Posterior cingulate gyrus (tissue), 11 donors: ENCODE measurements at regions not wholly inside any gene's neighbourhood (a gene's known extent, or its start where the extent isn't known, plus 50 kb on each side); places are given as distances from the start of the nearest gene placed in this dataset.

Experiments used
- DNase-seq, 10 donors: peaks; one replicate each; pipeline versions ENCODE4 v3.0.0 to v3.0.0-alpha.2; 2020 to 2021; ENCODE audit warnings: mixed read lengths in 3 of 10
- intact Hi-C: fragments of 100-400 bp; cut with DNase I; formaldehyde crosslinking; loops from one replicate; pipeline ENCODE4 v1.15.1; 2023

- intact Hi-C loops = no loop called here
- no peak for DNase-seq
Observed at GRCh38 chrX:13110433-13111324, 66.3 kb upstream of the FAM9C start.

GRCh38 chrX:13109817-13110216, 65.4 kb upstream of the FAM9C start:
- DNase-seq = no peak
- intact Hi-C loops = no loop called here

- no peak for DNase-seq
Observed at GRCh38 chrX:13103914-13104274, 59.5 kb upstream of the FAM9C start.

GRCh38 chrX:13103188-13103913, 58.9 kb upstream of the FAM9C start:
- intact Hi-C loops = no loop called here
- DNase-seq = no peak

More at GRCh38 chrX:13103914-13104274, 59.5 kb upstream of the FAM9C start:
- intact Hi-C loops = no loop called here

GRCh38 chrX:13102636-13103035, 58.2 kb upstream of the FAM9C start:
- DNase-seq = no peak
- intact Hi-C loops = no loop called here

- intact Hi-C loops = no loop called here
- no peak for DNase-seq
Observed at GRCh38 chrX:13101441-13102139, 57.2 kb upstream of the FAM9C start.

GRCh38 chrX:13099121-13099520, 54.7 kb upstream of the FAM9C start:
- no peak for DNase-seq
- intact Hi-C loops = loop anchor here (10.0 kb wide), 1 partner anchor 124 kb away; the partner anchor contains the start of gene TMSB4X

GRCh38 chrX:13096728-13097127, 52.3 kb upstream of the FAM9C start:
- intact Hi-C loops = loop anchor here (10.0 kb wide), 1 partner anchor 122 kb away; the partner anchor contains the start of gene TMSB4X

GRCh38 chrX:13094828-13095341, 50.5 kb upstream of the FAM9C start:
- no peak for DNase-seq
- intact Hi-C loops = loop anchor here (10.0 kb wide), 1 partner anchor 120 kb away; the partner anchor contains the start of gene TMSB4X

More at GRCh38 chrX:13096728-13097127, 52.3 kb upstream of the FAM9C start:
- no peak for DNase-seq

- intact Hi-C loops = loop anchor here (10.0 kb wide), 1 partner anchor 120 kb away; the partner anchor contains the start of gene TMSB4X
- no peak for DNase-seq
Observed at GRCh38 chrX:13094374-13094773, 50.0 kb upstream of the FAM9C start.
